NOMO-1 (cell line): ENCODE measurements at regions not wholly inside any gene's neighbourhood (a gene's known extent, or its start where the extent isn't known, plus 50 kb on each side); places are given as distances from the start of the nearest gene placed in this dataset.
"Not testable (repeated sequence)": the region's sequence is repeated elsewhere in the genome, so short reads cannot be mapped to it uniquely, and the experiment has no call there.

ENCODE experiments used
- DNase-seq, 2 experiments: peaks; one replicate each; lab custom pipeline; 2025; ENCODE audit not compliant: unreplicated experiment in 2 of 2; lab: John Stamatoyannopoulos, UW

DNA sequence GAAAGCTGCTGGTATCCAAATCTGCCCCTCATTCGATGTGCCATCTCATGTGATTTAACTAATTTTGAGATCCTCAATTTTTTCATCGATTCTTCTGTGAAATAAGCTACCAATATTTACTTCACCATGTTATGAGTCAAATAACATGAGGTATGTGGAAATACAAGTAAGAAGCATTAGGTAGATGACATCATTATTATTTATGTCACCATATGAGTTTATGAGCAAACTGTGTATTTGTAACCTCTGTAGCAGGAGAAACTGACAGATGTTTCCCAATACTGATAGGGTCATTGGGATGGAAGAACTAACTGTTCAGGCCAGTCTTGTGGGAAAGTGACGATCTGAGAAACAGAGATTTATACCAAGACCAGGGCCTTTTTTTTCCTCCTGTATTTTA lies 229.4 kb upstream of the GOT2 start:
- no peak for DNase-seq

DNA sequence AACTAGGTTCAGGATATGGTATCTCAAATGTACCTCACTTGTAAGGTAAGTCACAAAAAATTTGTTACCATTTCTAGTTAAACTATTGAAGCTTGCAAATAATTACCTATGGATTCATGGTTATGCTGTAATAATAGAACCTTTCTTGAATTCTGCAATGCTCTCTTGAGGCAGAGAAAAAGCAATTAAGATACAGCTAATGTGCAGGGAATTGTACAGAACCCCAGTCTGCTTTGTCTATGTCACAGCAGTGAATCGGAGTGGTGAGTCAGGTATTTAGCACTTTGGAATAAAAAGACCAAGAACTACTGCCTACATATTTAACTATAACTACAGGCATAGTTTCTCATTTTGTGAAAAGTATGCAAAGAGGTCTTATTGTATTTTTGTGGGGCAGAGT lies 228.7 kb upstream of the GOT2 start:
- no peak for DNase-seq

DNA sequence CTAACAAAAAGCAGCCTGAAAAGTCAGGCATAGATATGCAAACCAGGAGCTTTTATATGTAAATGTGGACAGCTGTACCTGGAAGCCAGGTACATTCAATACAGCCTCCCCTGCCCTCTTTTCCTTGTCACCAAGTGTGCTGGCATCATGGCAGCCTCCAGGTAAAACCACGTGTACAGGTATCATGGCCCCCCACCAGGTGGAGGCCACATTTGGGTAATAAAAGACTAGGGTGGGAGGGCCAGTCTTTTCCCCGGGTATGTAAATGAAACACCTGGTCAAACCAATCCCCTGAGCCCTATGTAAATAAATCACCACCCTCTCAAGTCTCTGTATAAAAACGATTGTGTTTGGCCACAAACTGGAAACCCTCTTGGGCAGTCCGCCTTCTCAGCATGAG lies 226.4 kb upstream of the GOT2 start:
- no peak for DNase-seq

DNA sequence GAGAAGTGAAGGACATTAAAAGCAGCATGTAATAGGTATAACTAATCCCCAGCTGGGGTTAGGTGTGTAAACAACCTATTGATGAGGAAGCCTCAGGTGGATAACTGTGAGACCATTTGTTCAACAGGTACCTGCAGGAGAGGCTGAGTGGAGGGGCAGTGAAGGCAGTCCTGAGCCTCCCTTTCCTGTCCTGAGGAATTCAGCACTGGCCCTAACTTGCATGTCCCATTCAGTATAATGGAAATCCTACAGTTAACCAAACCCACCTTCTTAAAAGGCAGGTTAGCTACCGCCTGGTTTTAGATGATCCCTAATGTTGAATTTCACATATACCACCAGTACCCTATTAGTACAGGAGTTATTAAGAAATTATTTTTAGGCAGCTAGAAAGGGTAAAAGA lies 225.9 kb upstream of the GOT2 start:
- DNase-seq: no peak

DNA sequence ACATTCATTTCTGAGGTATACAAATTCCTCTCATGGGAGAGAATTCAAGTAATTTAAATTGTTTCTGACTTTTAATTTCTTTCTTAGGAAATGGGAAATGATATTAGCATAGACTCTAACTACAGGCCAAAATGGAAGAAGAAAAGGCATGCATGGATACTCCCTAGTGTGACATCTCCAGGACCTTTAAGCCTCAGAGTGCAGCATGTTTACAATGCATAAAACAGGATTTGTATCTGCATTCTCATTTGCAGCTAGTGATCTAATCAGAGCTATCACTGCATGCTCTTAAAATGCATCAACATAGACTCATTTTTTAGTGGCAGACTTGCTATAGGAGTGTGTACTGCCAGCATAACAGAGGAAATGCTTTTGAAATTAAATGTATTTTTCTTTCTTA lies 224.6 kb upstream of the GOT2 start:
- DNase-seq: no peak

DNA sequence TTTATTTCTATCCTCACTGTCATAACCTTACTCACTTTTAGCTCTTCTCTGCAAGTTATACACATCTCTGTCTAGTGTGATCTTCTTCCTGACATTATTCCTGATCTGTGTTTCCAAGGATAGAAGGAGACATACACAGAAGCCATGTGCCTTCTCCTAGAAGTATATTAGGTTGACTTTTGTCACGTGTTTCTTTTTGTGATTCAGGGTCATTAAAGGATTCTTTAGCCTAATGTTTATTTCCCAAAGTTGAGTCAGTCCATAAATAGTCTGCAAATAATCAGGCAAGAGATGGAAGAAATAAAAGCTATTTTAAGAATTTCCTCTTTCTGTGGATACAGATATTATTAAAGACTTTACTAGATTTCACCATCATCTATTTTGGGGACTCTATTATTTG lies 214.1 kb upstream of the GOT2 start:
- DNase-seq: peak in 1 of 2 experiments; percentile 54

DNA sequence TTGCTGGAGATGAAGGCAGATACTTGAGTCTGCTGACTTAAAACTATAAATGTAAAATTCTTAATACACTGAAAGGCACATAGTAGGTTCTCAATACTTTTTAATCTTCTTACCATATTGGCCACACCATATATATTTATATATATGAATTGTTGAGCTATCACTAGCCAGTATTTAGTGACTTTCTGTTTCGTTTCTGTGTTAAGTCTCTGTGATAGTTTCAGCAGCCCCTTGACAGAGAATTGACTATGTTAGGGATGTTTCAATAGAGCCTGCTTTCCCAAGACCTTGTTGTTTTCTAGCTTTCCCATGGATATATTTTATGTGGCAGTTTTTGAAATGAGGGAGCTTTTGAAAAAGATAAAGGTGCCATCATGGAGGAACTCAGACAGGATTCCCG lies 206.5 kb upstream of the GOT2 start:
- no peak for DNase-seq

DNA sequence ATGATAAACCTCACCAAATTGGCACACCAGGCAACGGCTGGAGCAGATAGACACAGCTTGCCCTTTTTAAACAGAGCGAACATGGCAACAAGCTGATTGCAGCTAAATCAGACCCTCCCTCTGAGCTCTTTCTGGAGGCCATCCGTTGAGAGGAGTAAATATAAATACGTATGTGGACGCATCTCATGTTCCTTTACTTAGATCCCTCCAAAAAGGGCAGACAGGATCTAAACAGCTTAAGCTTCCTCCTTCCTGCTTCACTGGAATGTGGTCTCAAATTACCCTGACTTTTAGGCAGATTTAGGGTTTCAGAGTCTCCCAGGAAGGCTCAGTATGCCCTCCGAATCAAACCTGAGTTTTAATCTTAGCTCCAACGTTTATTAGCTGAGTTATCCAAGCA lies 204.7 kb upstream of the GOT2 start:
- DNase-seq: no peak

DNA sequence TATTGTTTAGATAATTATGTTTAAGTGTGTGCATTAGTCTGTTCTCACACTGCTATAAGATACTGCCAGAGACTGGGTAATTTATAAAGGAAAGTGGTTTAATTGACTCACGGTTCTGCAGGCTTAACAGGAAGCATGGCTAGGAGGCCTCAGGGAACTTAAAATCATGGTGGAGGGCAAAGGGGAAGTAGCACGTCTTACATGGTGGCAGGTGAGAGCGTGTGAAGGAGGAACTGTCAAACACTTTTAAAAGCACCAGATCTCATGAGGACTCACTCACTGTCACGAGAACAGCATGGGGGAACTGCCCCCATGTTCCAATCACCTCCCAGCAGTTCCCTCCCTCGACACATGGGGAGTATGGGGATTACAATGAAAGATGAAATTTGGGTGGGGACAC lies 203.5 kb upstream of the GOT2 start:
- DNase-seq: peak in 1 of 2 experiments; percentile 18

DNA sequence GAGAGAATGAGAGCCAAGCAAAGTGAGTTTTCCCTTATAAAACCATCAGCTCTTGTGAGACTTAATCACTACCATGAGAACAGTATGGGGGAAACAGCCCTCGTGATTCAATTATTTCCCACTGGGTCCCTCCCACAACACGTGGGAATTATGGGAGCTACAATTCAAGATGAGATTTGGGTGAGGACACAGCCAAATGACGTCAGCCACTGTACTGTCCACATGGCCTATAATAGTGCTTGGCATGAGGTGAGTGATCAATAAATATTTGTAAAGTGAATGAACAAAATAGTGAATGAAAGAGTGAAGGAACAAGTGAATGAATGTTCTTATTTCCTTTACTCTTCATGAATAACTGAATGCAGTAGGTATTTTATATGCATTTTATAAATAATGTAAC lies 199.1 kb upstream of the GOT2 start:
- DNase-seq: no peak

DNA sequence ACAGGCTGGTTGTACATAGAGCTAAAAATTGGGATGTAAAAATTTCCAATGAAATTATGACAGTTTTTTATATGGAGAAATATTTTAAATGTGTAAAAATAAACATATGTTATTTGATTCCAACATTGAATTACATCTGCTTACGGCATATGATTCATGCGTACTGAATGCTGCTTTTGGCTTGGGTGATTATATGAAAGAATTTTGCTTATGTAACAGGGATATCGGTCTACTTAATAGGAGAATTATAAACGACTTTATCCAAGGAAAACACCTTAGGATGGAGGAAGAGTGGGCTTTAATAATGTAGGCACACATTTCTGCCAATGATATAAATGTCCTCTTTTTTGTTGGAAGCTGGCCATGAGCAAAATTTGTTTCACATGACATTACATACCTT lies 197.3 kb upstream of the GOT2 start:
- no peak for DNase-seq

DNA sequence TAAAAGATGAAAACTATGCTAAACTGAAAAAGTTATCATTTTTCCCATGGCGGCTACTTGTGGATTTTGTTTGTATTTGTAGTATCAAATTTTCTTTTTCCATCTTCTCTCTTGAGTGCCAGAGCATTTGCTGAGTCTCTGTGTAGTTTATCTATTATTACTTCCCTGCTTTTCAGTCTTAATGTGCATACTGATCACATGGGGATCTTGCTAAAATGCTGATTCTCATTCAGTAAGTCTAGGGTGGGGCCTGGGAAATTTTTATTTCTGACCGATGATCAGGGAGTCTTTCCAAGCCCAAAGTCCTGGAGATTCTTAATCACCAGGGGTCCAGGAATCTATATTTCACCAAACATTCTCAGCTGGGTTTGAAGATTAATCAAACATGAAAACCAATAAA lies 189.0 kb upstream of the GOT2 start:
- no peak for DNase-seq

DNA sequence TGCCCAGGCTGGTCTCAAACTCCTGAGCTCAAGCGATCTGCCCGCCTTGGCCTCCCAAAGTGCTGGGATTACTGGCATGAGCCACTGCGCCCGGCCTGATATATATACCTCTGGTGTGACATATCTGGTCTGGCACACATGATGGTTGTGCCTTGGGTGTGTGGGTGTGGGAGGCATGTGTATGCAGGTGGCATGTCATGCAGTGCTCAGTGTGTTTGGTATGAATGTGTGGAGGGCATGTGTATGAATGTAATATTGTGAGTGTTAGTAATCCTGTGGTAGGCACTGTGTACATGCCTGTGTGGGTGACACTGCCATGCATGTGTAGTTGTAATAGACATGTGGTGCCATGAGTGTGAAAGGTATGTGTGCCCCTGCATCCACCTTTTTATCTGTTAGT lies 179.3 kb upstream of the GOT2 start:
- no peak for DNase-seq

DNA sequence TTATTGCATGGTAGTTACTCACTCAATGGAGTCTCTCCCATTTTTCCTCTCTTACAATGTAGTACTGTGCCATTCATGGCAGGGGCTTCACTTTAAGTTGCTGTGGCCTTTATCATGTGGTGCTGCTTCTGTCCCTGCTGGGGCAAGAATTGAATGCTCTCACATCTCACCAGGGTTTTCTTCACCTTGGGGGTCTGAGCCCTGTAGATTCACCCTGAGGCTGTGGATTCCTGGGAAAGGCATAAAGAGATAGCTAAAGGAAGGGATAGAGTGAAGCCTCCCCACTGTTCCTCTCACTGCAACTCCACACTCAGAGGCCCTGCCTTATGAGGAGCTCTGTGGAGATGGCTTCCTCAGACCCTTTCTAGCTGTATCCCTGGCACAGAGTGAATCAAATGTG lies 178.5 kb upstream of the GOT2 start:
- DNase-seq: no peak

DNA sequence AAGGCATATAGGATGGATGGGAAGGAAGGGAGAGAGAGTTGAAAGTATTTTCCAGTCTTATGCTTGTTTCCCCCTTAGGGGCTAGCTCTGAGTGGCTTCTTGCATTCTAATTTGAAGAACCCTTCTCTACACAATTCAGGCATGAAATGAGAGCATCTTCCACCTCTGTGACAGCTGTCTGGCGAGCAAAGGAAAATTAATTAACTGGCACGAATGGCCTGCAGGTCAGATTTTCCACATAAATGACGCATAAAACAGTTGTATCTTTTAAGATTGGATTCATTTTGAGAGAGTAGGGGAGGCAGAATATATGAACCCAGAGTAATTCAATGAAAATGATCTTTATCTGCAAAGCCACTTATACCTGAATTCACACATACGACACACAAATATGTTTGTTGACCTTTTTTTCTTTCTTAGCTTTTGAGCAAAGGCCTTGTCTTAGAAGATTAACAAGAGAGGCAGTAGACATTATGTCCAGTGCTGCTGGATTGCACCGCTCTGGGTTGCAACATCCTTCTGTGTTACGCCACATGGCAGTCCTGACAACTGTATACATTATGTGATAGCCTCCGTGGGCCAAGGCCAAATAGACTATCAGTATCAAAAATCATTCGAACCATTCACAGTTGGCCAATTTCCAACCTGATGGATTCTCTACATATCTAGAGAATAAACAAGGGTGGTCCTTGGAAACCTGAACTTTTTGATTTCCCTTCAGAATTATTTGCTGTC lies 173.0 kb upstream of the GOT2 start:
- DNase-seq: peak; percentile 18 to 36

DNA sequence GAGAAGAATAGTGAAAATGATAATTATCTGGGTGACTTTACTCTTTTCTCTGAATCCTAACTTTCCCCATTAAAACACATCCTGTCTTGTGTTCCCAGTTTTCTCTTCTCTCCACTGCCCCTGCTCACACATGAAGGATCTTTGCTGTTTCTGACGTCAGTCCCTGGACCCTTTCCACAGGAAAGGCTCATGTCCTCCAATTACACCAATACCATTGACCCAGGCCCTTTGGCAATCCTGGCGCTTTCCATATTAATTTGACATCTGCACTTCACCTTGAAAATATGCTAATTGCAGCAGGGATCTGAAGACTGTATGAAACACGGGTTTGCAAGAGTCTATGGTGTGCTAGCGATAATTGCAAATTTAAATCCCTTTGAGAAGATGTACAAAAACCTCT lies 170.2 kb upstream of the GOT2 start:
- DNase-seq: no peak

DNA sequence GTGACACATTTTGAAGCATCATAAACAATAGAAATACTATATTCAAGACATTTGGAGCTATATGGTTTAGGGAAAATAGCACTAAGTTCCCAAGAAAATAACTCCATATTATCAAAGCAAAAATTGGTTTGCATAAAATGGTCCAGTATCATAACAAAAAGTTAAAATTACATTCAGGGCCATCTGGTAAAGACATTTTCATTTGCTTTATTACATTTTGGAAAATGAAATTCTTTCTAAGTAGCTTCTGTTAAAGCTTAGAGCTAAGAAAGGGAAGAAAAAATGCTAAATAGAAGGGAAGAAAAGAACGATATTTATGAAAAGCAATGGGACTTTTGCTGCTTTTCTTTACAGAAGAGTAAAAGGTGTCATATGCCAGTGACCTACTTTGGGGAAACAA lies 155.4 kb upstream of the GOT2 start:
- DNase-seq: no peak

DNA sequence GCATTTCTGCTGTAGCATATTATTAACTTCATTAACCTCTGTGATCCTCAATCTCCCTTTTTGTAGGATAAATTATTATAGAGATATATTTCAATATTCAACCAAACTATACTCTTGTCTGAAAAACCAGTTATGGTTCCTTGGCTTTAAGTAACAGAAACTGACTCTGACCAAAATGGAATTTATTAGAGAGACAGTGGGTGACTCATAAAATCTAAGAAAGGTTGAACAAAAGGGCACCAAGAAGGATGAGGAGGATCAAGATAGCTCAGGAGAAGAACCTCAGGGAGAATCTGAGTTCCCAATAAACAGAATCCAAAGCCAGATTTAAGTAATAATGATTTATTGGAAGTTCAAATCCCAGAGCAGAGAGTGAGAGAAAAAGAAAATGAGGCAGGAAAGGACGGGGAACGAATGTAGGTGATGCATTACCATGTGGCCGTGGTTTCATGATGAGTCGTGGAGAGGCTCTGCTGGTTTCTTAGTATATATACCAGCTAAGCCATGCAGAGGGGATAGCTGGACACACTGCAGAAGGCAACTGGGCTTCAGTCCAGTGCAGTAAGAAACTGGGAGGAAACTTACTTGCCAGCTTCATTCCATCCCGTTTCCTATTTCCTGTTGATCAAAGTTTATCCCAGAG lies 151.5 kb upstream of the GOT2 start:
- DNase-seq: no peak

DNA sequence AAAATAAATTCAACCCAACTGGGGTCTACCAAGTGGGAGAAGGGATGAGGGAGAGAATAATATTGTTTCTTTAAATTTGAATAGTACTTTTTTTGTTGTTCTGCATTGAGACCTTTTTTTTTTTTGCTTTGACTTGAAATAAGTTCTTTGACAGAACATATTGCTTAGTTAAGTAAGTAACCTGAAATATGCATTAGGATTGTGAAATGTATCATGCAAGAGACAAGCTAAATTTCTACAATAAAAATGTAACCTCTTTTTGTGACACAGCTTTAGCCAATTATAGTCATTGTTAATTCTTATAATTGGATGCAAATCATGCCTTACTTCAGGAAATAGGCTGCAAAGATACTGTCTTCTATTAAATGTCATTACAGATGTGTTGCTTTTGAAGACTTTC lies 150.0 kb upstream of the GOT2 start:
- peak in 1 of 2 experiments; percentile 41 for DNase-seq

DNA sequence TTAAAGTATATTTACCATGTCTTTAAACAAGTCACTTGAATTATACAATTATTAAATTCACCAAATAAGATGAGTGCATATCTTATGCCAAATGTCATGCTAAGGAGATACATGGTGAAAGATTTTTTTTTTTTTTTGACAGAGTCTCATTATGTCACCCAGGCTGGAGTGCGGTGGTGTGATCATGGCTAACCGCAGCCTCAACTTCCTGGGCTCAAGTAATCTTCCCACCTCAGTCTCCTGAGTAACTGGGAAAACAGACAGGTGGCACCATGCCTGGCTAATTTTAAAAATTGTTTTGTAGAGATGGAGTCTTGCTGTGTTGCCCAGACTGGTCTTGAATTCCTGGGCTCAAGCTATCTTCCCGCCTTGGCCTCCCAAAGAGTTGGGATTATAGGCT lies 149.0 kb upstream of the GOT2 start:
- DNase-seq: no peak

DNA sequence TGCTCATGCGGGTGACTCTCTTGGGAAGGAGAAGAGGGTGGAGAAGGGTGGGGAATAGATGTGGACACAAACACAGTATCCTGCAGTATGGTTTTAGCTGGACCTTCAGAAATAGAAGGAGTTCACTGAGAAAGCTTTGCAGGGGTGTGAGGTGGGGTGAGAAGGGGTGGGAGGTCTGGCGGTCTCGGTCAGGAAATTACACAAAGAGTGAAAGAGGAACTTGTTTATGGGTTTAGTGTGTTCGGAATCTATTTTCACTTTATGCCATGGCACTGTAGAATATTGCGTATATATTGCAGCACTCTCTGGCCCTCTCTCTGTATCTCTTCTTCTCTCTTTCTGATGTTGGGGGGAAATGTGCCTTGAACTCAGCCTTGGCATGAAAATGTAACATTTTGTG lies 148.2 kb upstream of the GOT2 start:
- DNase-seq: peak; percentile 95 to 97

DNA sequence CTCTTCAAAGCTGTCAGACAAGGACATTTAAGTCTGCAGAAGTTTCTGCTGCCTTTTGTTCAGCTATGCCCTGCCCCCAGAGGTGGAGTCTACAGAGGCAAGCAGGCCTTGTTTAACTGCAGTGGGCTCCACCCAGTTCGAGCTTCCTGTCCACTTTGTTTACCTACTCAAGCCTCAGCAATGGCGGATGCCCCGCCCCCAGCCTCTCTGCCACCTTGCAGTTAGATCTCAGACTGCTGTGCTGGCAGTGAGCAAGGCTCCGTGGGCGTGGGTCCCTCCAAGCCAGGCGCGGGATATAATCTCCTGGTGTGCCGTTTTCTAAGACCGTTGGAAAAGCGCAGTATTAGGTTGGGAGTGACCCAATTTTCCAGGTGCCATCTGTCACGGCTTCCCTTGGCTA lies 144.5 kb upstream of the GOT2 start:
- not testable (repeated sequence) for DNase-seq

DNA sequence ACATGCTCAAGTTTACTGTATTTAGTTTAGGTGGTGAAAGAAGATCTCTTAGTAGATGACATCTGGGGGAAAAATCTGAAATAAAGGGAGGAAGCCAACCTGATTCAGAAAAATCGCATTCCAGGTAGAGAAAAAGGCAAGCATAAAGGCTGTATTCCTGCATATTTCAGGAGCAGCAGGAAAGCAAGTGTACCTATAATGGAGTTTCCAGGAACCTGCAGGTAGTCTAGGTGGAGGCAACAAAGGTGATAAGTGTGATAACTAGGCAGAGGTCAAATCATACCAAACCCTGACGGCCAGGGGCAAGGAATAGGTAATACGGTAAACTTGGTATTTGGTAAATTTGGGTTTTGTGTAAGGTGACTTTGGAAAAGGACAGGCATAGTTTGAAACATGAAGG lies 132.8 kb upstream of the GOT2 start:
- no peak for DNase-seq
